GM23338 (cell line): ENCODE measurements at regions not wholly inside any gene's neighbourhood (a gene's known extent, or its start where the extent isn't known, plus 50 kb on each side); places are given as distances from the start of the nearest gene placed in this dataset.

Experiments
- ATAC-seq: fragments of 200-7000 bp; cut with Tn5 transposase; 3 replicates; pipeline ENCODE4 v1.9.1; 2020
- DNase-seq: peaks from one replicate; pipeline ENCODE4 v3.0.0-alpha.2; 2015; ENCODE audit warnings: low spot score
- H2AFZ ChIP-seq: fragments of 200-600 bp; sonication (generic); 2 replicates; pipeline ENCODE4 v1.8.0; 2016; ENCODE audit warnings: antibody characterized with exemption, mild to moderate bottlenecking, moderate library complexity
- H3F3A ChIP-seq: fragments of 200-600 bp; sonication (generic); replicated peaks from 2 replicates; pipeline ENCODE4 v1.8.0; 2017; ENCODE audit warnings: antibody characterized with exemption, mixed run types, low read depth
- H3K27ac ChIP-seq: fragments of 200-600 bp; sonication (generic); 2 replicates; pipeline ENCODE4 v1.6.1; 2016; ENCODE audit warnings: low read depth
- H3K27me3 ChIP-seq: fragments of 200-600 bp; sonication (generic); 2 replicates; pipeline ENCODE4 v1.8.0; 2016; ENCODE audit warnings: mild to moderate bottlenecking, mixed run types, moderate library complexity; ENCODE audit not compliant: insufficient read depth
- H3K36me3 ChIP-seq: fragments of 200-600 bp; sonication (generic); 2 replicates; pipeline ENCODE4 v1.8.0; 2016; ENCODE audit warnings: mild to moderate bottlenecking; ENCODE audit not compliant: insufficient read depth
- H3K4me1 ChIP-seq: fragments of 200-600 bp; sonication (generic); 2 replicates; pipeline ENCODE4 v1.8.0; 2016; ENCODE audit warnings: mild to moderate bottlenecking, moderate library complexity; ENCODE audit not compliant: insufficient read depth
- H3K4me2 ChIP-seq: fragments of 200-600 bp; sonication (generic); 2 replicates; pipeline ENCODE4 v1.7.1; 2017; ENCODE audit warnings: mixed run types
- H3K4me3 ChIP-seq: fragments of 200-600 bp; sonication (generic); 2 replicates; pipeline ENCODE4 v1.6.1; 2016; ENCODE audit warnings: mixed run types
- H3K79me2 ChIP-seq: fragments of 200-600 bp; sonication (generic); replicated peaks from 2 replicates; pipeline ENCODE4 v1.8.0; 2017; ENCODE audit warnings: mild to moderate bottlenecking; ENCODE audit not compliant: insufficient read depth
- H3K9me2 ChIP-seq: fragments of 200-600 bp; sonication (generic); 2 replicates; pipeline ENCODE4 v1.8.0; 2017; ENCODE audit not compliant: insufficient read depth
- H4K20me1 ChIP-seq: fragments of 200-600 bp; sonication (generic); replicated peaks from 2 replicates; pipeline ENCODE4 v1.8.0; 2017; ENCODE audit warnings: mild to moderate bottlenecking; ENCODE audit not compliant: insufficient read depth
- H3K27ac Mint-ChIP-seq: 2 replicates; pipeline ENCODE4 v1.8.0; 2020; ENCODE audit warnings: inconsistent platforms, mild to moderate bottlenecking, moderate library complexity, mixed read lengths
- H3K27me3 Mint-ChIP-seq: 3 replicates; pipeline ENCODE4 v1.8.0; 2022; ENCODE audit warnings: low read depth, mild to moderate bottlenecking, moderate library complexity, mixed read lengths, inconsistent platforms; ENCODE audit not compliant: insufficient read depth, poor library complexity
- H3K36me3 Mint-ChIP-seq: 3 replicates; pipeline ENCODE4 v1.8.0; 2021; ENCODE audit warnings: low read depth, mild to moderate bottlenecking, inconsistent platforms, moderate library complexity, mixed read lengths
- H3K4me1 Mint-ChIP-seq: 3 replicates; pipeline ENCODE4 v1.8.0; 2020; ENCODE audit warnings: mild to moderate bottlenecking, inconsistent platforms, mixed read lengths
- H3K4me3 Mint-ChIP-seq: 3 replicates; pipeline ENCODE4 v1.8.0; 2021; ENCODE audit warnings: moderate library complexity, mild to moderate bottlenecking, inconsistent platforms, mixed read lengths
- H3K9me3 Mint-ChIP-seq: 3 replicates; pipeline ENCODE4 v1.8.0; 2020; ENCODE audit warnings: moderate library complexity, mild to moderate bottlenecking, inconsistent platforms, mixed read lengths
- CREB1 ChIP-seq: fragments of 250-450 bp; sonication (Bioruptor Pico); IDR thresholded peaks from 2 replicates; pipeline ENCODE4 v1.5.0; 2020; ENCODE audit warnings: low read depth, mild to moderate bottlenecking, moderate library complexity
- ETS1 ChIP-seq: IDR thresholded peaks from 2 replicates; pipeline ENCODE4 v1.6.1; 2016; ENCODE audit warnings: antibody characterized with exemption
- EZH2phosphoT487 ChIP-seq: fragments of 200-600 bp; sonication (generic); IDR thresholded peaks from one replicate; pipeline ENCODE4 v1.8.1; 2018; ENCODE audit warnings: antibody characterized with exemption; ENCODE audit not compliant: unreplicated experiment
- JUNB ChIP-seq: IDR thresholded peaks from one replicate; pipeline ENCODE4 v1.6.1; 2016; ENCODE audit warnings: antibody characterized with exemption; ENCODE audit not compliant: unreplicated experiment
- POLR2AphosphoS5 ChIP-seq: IDR thresholded peaks from 2 replicates; pipeline ENCODE4 v1.6.1; 2016; ENCODE audit warnings: antibody characterized with exemption, low read depth
- ZNF114 ChIP-seq: fragments of 250-450 bp; sonication (Bioruptor Pico); IDR thresholded peaks from 2 replicates; pipeline ENCODE4 v1.5.0; 2020; ENCODE audit warnings: mild to moderate bottlenecking, moderate library complexity
- ZNF331 ChIP-seq: fragments of 250-450 bp; sonication (Bioruptor Pico); IDR thresholded peaks from 2 replicates; pipeline ENCODE4 v1.5.0; 2020; ENCODE audit warnings: low read depth, mild to moderate bottlenecking, moderate library complexity
- ZNF462 ChIP-seq: fragments of 250-450 bp; sonication (Bioruptor Pico); IDR thresholded peaks from 2 replicates; pipeline ENCODE4 v1.5.0; 2020; ENCODE audit warnings: mild to moderate bottlenecking, moderate library complexity

GRCh38 chr1:234858722-234859121 is 248.7 kb upstream of the IRF2BP2 start:
- ATAC-seq = no peak
- no peak for TF ChIP-seq JUNB
- no peak for TF ChIP-seq CREB1 (CRISPR knock-in tag)
- TF ChIP-seq ZNF462 (CRISPR knock-in tag) = no peak
- no peak for TF ChIP-seq ETS1
- no peak for TF ChIP-seq ZNF114 (CRISPR knock-in tag)
- no peak for TF ChIP-seq ZNF331 (CRISPR knock-in tag)
- TF ChIP-seq EZH2phosphoT487 = no peak
- TF ChIP-seq POLR2AphosphoS5 = no peak
- Mint-ChIP-seq H3K9me3 (no peaks in the 10 kb centered on the region), H3K4me3 (no peak overlapping the region), H3K27ac (no peak overlapping the region), H3K36me3 (no peaks in the 10 kb centered on the region), H3K4me1 (no peaks in the 10 kb centered on the region; the same call in 2 of the 3 replicates), H3K27me3 (peaks cover 7% of the 10 kb centered on the region)
- H2AFZ ChIP-seq = no peak overlapping the region
- H4K20me1 ChIP-seq = no peaks in the 10 kb centered on the region
- H3F3A ChIP-seq = no peaks in the 10 kb centered on the region
- H3K4me1 ChIP-seq = no peaks in the 10 kb centered on the region
- H3K36me3 ChIP-seq = no peaks in the 10 kb centered on the region
- no peak overlapping the region for H3K27ac ChIP-seq
- peaks cover 20% of the 10 kb centered on the region for H3K9me2 ChIP-seq
- no peaks in the 10 kb centered on the region for H3K27me3 ChIP-seq
- H3K4me3 ChIP-seq = no peak overlapping the region
- H3K4me2 ChIP-seq = no peak overlapping the region
- H3K79me2 ChIP-seq = no peaks in the 10 kb centered on the region
- no peak for DNase-seq
